HepG2 (cell line): ENCODE measurements at regions not wholly inside any gene's neighbourhood (a gene's known extent, or its start where the extent isn't known, plus 50 kb on each side); places are given as distances from the start of the nearest gene placed in this dataset.

Experiments
- ATAC-seq: fragments of 200-7000 bp; cut with Tn5 transposase; 3 replicates; pipeline ENCODE4 v1.9.1; 2020; ENCODE audit warnings: mild to moderate bottlenecking, moderate library complexity
- BruUV-seq: library from RNA; stranded (reverse); fragments of 400-500 nt; replicated peaks from 2 replicates; lab custom pipeline; 2021; lab: Mats Ljungman, UMichigan
- CTCF ChIA-PET: fragments of 300-600 bp; formaldehyde crosslinking; extraction: SDS; loops from one replicate; lab custom pipeline; 2021; ENCODE audit warnings: low total read pairs, inconsistent platforms, low intra/inter-chr PET ratio; lab: Yijun Ruan, JAX
- POLR2A ChIA-PET: fragments of 350-600 bp; sonication (Branson Sonifier 250); formaldehyde crosslinking; loops from one replicate; lab custom pipeline; 2020; ENCODE audit warnings: antibody characterized with exemption, inconsistent platforms; lab: Yijun Ruan, JAX
- DNase-seq: peaks from one replicate; pipeline ENCODE4 v3.0.0-alpha.2; 2015; ENCODE audit warnings: low spot score
- FAIRE-seq: peaks from 3 replicates; lab custom pipeline; 2011; peaks lifted over from hg19 to GRCh38; lab: Jason Lieb, UNC
- H2AFZ ChIP-seq: one replicate; pipeline ENCODE4 v1.6.1; 2011; ENCODE audit warnings: low read length, inconsistent platforms
- H3K27ac ChIP-seq: fragments of 300-600 bp; 3 replicates; pipeline ENCODE4 v1.8.0; 2011; ENCODE audit warnings: mixed run types, mild to moderate bottlenecking, mixed read lengths, low read length, inconsistent platforms; ENCODE audit not compliant: insufficient read depth; ENCODE audit errors: extremely low read length
- H3K27me3 ChIP-seq, 2 experiments: fragments of 200-600 bp in 1 of 2; 2 replicates in 1 of 2; 3 replicates in 1 of 2; pipeline versions ENCODE4 v1.6.0 to v1.8.0; 2011; ENCODE audit warnings: low read length in 2 of 2, mild to moderate bottlenecking in 2 of 2, moderate library complexity in 2 of 2, inconsistent platforms in 1 of 2; ENCODE audit not compliant: insufficient read depth in 2 of 2, control insufficient read depth in 1 of 2
- H3K36me3 ChIP-seq, 2 experiments: fragments of 200-600 bp in 1 of 2; replicated peaks in 1 of 2; 2 replicates in 1 of 2; 3 replicates in 1 of 2; pipeline versions ENCODE4 v1.5.1 to v1.8.0; 2011; ENCODE audit warnings: low read length in 2 of 2, inconsistent platforms in 1 of 2; ENCODE audit not compliant: insufficient read depth in 2 of 2, control insufficient read depth in 1 of 2
- H3K4me1 ChIP-seq: 2 replicates; pipeline ENCODE4 v1.5.1; 2012; ENCODE audit warnings: low read length, inconsistent platforms; ENCODE audit not compliant: insufficient read depth
- H3K4me2 ChIP-seq: 2 replicates; pipeline ENCODE4 v1.6.0; 2011; ENCODE audit warnings: low read depth, low read length, inconsistent platforms
- H3K4me3 ChIP-seq, 3 experiments: fragments of 200-600 bp in 1 of 3; sonication (generic), shearing (Covaris generic) in 1 of 3; replicated peaks in 1 of 3; 2 replicates each; pipeline ENCODE4 v1.5.1; 2011 to 2016; ENCODE audit warnings: low read length in 3 of 3, inconsistent platforms in 2 of 3, low read depth in 2 of 3, mild to moderate bottlenecking in 2 of 3, control low read depth in 1 of 3, mixed read lengths in 1 of 3; ENCODE audit not compliant: insufficient read depth in 1 of 3
- H3K79me2 ChIP-seq: one replicate; pipeline ENCODE4 v1.6.1; 2011; ENCODE audit warnings: low read length, inconsistent platforms; ENCODE audit not compliant: insufficient read depth
- H3K9ac ChIP-seq: 2 replicates; pipeline ENCODE4 v1.6.0; 2011; ENCODE audit warnings: mild to moderate bottlenecking, low read depth, low read length, inconsistent platforms; ENCODE audit not compliant: insufficient read depth
- H3K9me3 ChIP-seq: 2 replicates; pipeline ENCODE4 v1.5.1; 2012; ENCODE audit warnings: mild to moderate bottlenecking, low read length
- H4K20me1 ChIP-seq: 2 replicates; pipeline ENCODE4 v1.6.0; 2011; ENCODE audit warnings: inconsistent platforms, mild to moderate bottlenecking, low read length, moderate library complexity; ENCODE audit not compliant: insufficient read depth
- FOXK2 ChIP-seq: fragments of 450-650 bp; IDR thresholded peaks from 2 replicates; pipeline ENCODE4 v1.6.1; 2016
- MIER3 ChIP-seq: IDR thresholded peaks from 2 replicates; pipeline ENCODE4 v1.6.1; 2016; ENCODE audit warnings: missing compliant biosample characterization, borderline replicate concordance
- MTA1 ChIP-seq: sonication (generic); formaldehyde crosslinking; IDR thresholded peaks from 2 replicates; pipeline ENCODE4 v1.4.0; 2020; ENCODE audit warnings: missing genetic modification reagents, mild to moderate bottlenecking, borderline replicate concordance
- PAWR ChIP-seq: sonication (generic); formaldehyde crosslinking; IDR thresholded peaks from 2 replicates; pipeline ENCODE4 v1.4.0; 2020; ENCODE audit warnings: missing genetic modification reagents, mild to moderate bottlenecking, borderline replicate concordance
- SALL1 ChIP-seq: sonication (generic); formaldehyde crosslinking; IDR thresholded peaks from 2 replicates; pipeline ENCODE4 v1.8.0; 2022; ENCODE audit warnings: mild to moderate bottlenecking, missing genetic modification reagents
- SKI ChIP-seq: fragments of 450-650 bp; IDR thresholded peaks from one replicate; pipeline ENCODE4 v1.6.1; 2018; ENCODE audit warnings: mild to moderate bottlenecking; ENCODE audit not compliant: partially characterized antibody
- SMAD1 ChIP-seq: sonication (generic); formaldehyde crosslinking; IDR thresholded peaks from 2 replicates; pipeline ENCODE4 v1.4.0; 2020; ENCODE audit warnings: missing genetic modification reagents, low read depth, mild to moderate bottlenecking, borderline replicate concordance
- SNAPC2 ChIP-seq: sonication (generic); formaldehyde crosslinking; IDR thresholded peaks from 2 replicates; pipeline ENCODE4 v1.8.1; 2022; ENCODE audit warnings: mild to moderate bottlenecking, missing genetic modification reagents
- ZNF180 ChIP-seq: sonication (generic); formaldehyde crosslinking; IDR thresholded peaks from 2 replicates; pipeline ENCODE4 v1.4.0; 2020; ENCODE audit warnings: low read depth, missing genetic modification reagents, borderline replicate concordance
- ZNF629 ChIP-seq: sonication (generic); formaldehyde crosslinking; conservative IDR thresholded peaks from 2 replicates; pipeline ENCODE4 v1.5.0; 2020; ENCODE audit warnings: missing genetic modification reagents
- ZNF672 ChIP-seq: sonication (generic); formaldehyde crosslinking; IDR thresholded peaks from 2 replicates; pipeline ENCODE4 v1.8.1; 2022; ENCODE audit warnings: missing genetic modification reagents
- ZNF720 ChIP-seq: sonication (generic); formaldehyde crosslinking; IDR thresholded peaks from 2 replicates; pipeline ENCODE4 v1.4.0; 2020; ENCODE audit warnings: missing genetic modification reagents
- WGBS: methylation state at CpG from one replicate; pipeline ENCODE4 v1.1.6; 2017; ENCODE audit warnings: low lambda C conversion rate; 5-methylcytosine and 5-hydroxymethylcytosine counted together
- in situ Hi-C: cut with HindIII; loops from 2 replicates; pipeline ENCODE4 v1.10.0; 2017; ENCODE audit warnings: low pct_unique_long_range_greater_than_20kb; ENCODE audit not compliant: extremely low pct_ligation_motif_present
- intact Hi-C: fragments of 100-400 bp; cut with micrococcal nuclease; formaldehyde crosslinking; loops from one replicate; pipeline ENCODE4 v1.10.0; 2022; ENCODE audit not compliant: unreplicated experiment
- TF ChIP-seq, protein P1 (sequence below): IDR thresholded peaks from 2 replicates; pipeline ENCODE4 v1.6.1; 2016; ENCODE audit warnings: missing compliant biosample characterization, missing genetic modification reagents, borderline replicate concordance
- TF ChIP-seq, protein P2 (sequence below): sonication (generic); formaldehyde crosslinking; IDR thresholded peaks from 2 replicates; pipeline ENCODE4 v1.8.0; 2022; ENCODE audit warnings: missing genetic modification reagents, low read depth, mild to moderate bottlenecking, borderline replicate concordance
- TF ChIP-seq, protein P3 (sequence below): sonication (generic); formaldehyde crosslinking; IDR thresholded peaks from 2 replicates; pipeline ENCODE4 v1.9.0; 2021; ENCODE audit warnings: missing genetic modification reagents, borderline replicate concordance
- TF ChIP-seq, protein P4 (sequence below): sonication (generic); formaldehyde crosslinking; IDR thresholded peaks from 2 replicates; pipeline ENCODE4 v1.8.1; 2023; ENCODE audit warnings: mild to moderate bottlenecking, missing genetic modification reagents
- TF ChIP-seq, protein P5 (sequence below): sonication (generic); formaldehyde crosslinking; IDR thresholded peaks from 2 replicates; pipeline ENCODE4 v1.4.0; 2020; ENCODE audit warnings: missing genetic modification reagents, mild to moderate bottlenecking, borderline replicate concordance

DNA sequence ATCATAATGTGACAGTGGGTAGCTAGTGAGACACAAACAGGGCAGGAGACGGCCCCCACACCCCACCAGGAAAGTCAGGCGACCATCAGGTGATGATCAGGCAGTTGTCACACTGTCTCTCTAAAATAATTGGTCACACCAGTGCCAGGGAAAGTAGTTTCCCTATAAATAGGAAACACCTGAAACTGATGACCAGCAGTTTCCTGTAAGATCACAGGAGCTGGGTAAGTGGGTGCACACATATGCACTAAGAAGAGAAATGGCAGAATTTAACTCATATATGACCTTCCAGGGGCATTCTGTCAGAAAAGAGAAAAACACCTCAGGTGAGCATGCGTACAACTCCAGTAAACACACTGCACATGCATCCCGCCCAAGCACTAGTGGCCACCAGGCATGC is 620.5 kb upstream of the GHITM start:
- no peaks in the 10 kb centered on the region; a peak in 1 of 5 replicates for H3K27me3 ChIP-seq
- no peak overlapping the region for H3K4me3 ChIP-seq
- no peak for ATAC-seq
- H3K4me1 ChIP-seq, result no peaks in the 10 kb centered on the region
- no peaks in the 10 kb centered on the region for H3K79me2 ChIP-seq
- no peak for FAIRE-seq
- POLR2A ChIA-PET, result no interaction called here
- BruUV-seq, result no TSS peak
- intact Hi-C loops (no loop called here), in situ Hi-C loops (no loop called here)
- CTCF ChIA-PET, result no interaction called here
- H3K4me2 ChIP-seq, result no peak overlapping the region
- H4K20me1 ChIP-seq, result no peaks in the 10 kb centered on the region
- DNase-seq, result no peak
- peaks cover 75% of the 10 kb centered on the region for H3K9me3 ChIP-seq
- H3K36me3 ChIP-seq, result no peaks in the 10 kb centered on the region
- WGBS, result 3% methylated on average over 4 of the region's 4 CpGs
- no peak overlapping the region for H3K9ac ChIP-seq
- H3K27ac ChIP-seq, result no peak overlapping the region
- H2AFZ ChIP-seq, result no peak overlapping the region
- TF ChIP-seq, protein P1, sequence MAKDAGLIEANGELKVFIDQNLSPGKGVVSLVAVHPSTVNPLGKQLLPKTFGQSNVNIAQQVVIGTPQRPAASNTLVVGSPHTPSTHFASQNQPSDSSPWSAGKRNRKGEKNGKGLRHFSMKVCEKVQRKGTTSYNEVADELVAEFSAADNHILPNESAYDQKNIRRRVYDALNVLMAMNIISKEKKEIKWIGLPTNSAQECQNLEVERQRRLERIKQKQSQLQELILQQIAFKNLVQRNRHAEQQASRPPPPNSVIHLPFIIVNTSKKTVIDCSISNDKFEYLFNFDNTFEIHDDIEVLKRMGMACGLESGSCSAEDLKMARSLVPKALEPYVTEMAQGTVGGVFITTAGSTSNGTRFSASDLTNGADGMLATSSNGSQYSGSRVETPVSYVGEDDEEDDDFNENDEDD (CRISPR knock-in tag), result no peak
- TF ChIP-seq ZNF180 (CRISPR knock-in tag) (no peak), SALL1 (CRISPR knock-in tag) (no peak), SNAPC2 (CRISPR knock-in tag) (no peak), ZNF629 (CRISPR knock-in tag) (no peak), ZNF672 (CRISPR knock-in tag) (no peak), MTA1 (CRISPR knock-in tag) (no peak), FOXK2 (no peak), MIER3 (CRISPR knock-in tag) (no peak), ZNF720 (no peak), SMAD1 (CRISPR knock-in tag) (no peak), SKI (no peak), PAWR (CRISPR knock-in tag) (no peak)
- TF ChIP-seq, protein P2, sequence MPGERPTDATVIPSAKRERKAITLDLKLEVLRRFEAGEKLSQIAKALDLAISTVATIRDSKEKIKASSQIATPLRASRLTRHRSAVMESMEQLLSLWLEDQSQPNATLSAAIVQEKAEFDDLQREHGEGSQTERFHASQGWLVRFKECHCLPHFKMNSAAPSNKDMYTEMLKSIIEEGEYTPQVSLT (CRISPR knock-in tag), result no peak
- TF ChIP-seq, protein P3, sequence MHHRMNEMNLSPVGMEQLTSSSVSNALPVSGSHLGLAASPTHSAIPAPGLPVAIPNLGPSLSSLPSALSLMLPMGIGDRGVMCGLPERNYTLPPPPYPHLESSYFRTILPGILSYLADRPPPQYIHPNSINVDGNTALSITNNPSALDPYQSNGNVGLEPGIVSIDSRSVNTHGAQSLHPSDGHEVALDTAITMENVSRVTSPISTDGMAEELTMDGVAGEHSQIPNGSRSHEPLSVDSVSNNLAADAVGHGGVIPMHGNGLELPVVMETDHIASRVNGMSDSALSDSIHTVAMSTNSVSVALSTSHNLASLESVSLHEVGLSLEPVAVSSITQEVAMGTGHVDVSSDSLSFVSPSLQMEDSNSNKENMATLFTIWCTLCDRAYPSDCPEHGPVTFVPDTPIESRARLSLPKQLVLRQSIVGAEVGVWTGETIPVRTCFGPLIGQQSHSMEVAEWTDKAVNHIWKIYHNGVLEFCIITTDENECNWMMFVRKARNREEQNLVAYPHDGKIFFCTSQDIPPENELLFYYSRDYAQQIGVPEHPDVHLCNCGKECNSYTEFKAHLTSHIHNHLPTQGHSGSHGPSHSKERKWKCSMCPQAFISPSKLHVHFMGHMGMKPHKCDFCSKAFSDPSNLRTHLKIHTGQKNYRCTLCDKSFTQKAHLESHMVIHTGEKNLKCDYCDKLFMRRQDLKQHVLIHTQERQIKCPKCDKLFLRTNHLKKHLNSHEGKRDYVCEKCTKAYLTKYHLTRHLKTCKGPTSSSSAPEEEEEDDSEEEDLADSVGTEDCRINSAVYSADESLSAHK (CRISPR knock-in tag), result no peak
- TF ChIP-seq, protein P4, sequence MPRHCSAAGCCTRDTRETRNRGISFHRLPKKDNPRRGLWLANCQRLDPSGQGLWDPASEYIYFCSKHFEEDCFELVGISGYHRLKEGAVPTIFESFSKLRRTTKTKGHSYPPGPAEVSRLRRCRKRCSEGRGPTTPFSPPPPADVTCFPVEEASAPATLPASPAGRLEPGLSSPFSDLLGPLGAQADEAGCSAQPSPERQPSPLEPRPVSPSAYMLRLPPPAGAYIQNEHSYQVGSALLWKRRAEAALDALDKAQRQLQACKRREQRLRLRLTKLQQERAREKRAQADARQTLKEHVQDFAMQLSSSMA (CRISPR knock-in tag), result no peak
- TF ChIP-seq, protein P5, sequence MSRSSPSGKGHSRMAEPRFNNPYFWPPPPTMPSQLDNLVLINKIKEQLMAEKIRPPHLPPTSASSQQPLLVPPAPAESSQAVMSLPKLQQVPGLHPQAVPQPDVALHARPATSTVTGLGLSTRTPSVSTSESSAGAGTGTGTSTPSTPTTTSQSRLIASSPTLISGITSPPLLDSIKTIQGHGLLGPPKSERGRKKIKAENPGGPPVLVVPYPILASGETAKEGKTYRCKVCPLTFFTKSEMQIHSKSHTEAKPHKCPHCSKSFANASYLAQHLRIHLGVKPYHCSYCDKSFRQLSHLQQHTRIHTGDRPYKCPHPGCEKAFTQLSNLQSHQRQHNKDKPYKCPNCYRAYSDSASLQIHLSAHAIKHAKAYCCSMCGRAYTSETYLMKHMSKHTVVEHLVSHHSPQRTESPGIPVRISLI (CRISPR knock-in tag), result no peak
